ENCODE measurements at regions not wholly inside any gene's neighbourhood (a gene's known extent, or its start where the extent isn't known, plus 50 kb on each side); places are given as distances from the start of the nearest gene placed in this dataset.

- no peaks in the 10 kb centered on the region for H3K79me1 ChIP-seq (replicated peaks; ENCODE audit: low read length, poor library complexity, severe bottlenecking)
- DNase-seq, result peak; percentile 22
- no peak overlapping the region for H4K8ac ChIP-seq (ENCODE audit: low read length)
- no peak overlapping the region for H2BK12ac ChIP-seq (ENCODE audit: low read length in 2 of 2)
- no peak overlapping the region for H3K9ac ChIP-seq (ENCODE audit: low read length)
- H3K4ac ChIP-seq (ENCODE audit: low read depth in 1 of 2, low read length in 2 of 2), result no peak overlapping the region
- H3K23ac ChIP-seq (ENCODE audit: low read length in 2 of 2), result no peak overlapping the region
- no peak overlapping the region for H2AFZ ChIP-seq (ENCODE audit: low read depth, low read length)
- no peak overlapping the region for H3K4me3 ChIP-seq (ENCODE audit: insufficient read depth in 1 of 2, low read depth in 1 of 2, low read length in 2 of 2)
- no peak overlapping the region for H2BK5ac ChIP-seq (ENCODE audit: low read depth, low read length, poor library complexity, severe bottlenecking)
- no peaks in the 10 kb centered on the region for H3K36me3 ChIP-seq (ENCODE audit: control insufficient read depth in 1 of 2, insufficient read depth in 2 of 2, low read depth in 1 of 2, low read length in 2 of 2)
- H3K9me3 ChIP-seq (ENCODE audit: control insufficient read depth, low read length), result peaks cover 3% of the 10 kb centered on the region
- H2BK120ac ChIP-seq (ENCODE audit: low read depth, low read length), result no peak overlapping the region
- no peak overlapping the region for H2BK15ac ChIP-seq (ENCODE audit: low read depth, poor library complexity, severe bottlenecking)
- WGBS, result 72% methylated on average over 4 of the region's 4 CpGs
- no peaks in the 10 kb centered on the region for H3K4me1 ChIP-seq (ENCODE audit: control insufficient read depth, insufficient read depth, low read depth, low read length)
- no peak overlapping the region for H2AK5ac ChIP-seq (ENCODE audit: low read length, severe bottlenecking)
- H3K14ac ChIP-seq (ENCODE audit: low read length in 2 of 2), result no peak overlapping the region
- no peak overlapping the region for H3K4me2 ChIP-seq (ENCODE audit: low read length, poor library complexity, severe bottlenecking)
- H4K91ac ChIP-seq (ENCODE audit: low read length), result no peak overlapping the region
- H3K18ac ChIP-seq (ENCODE audit: low read depth in 1 of 2, low read length in 2 of 2), result no peak overlapping the region
- H3K27ac ChIP-seq (ENCODE audit: low read length, poor library complexity, severe bottlenecking), result no peak overlapping the region
- no peaks in the 10 kb centered on the region for H3K27me3 ChIP-seq (ENCODE audit: control insufficient read depth in 1 of 2, insufficient read depth in 1 of 2, low read length in 2 of 2)
These were observed 542.2 kb upstream of the USP15 start for GRCh38 chr12:61717986-61718385.

GRCh38 chr12:61739925-61740324 is 520.3 kb upstream of the USP15 start:
- no peak overlapping the region for H2AFZ ChIP-seq (ENCODE audit: low read depth, low read length)
- H3K9me3 ChIP-seq (ENCODE audit: control insufficient read depth, low read length), result no peaks in the 10 kb centered on the region
- H3K4ac ChIP-seq (ENCODE audit: low read depth in 1 of 2, low read length in 2 of 2), result no peak overlapping the region
- H3K4me2 ChIP-seq (ENCODE audit: low read length, poor library complexity, severe bottlenecking), result no peak overlapping the region
- H4K8ac ChIP-seq (ENCODE audit: low read length), result no peak overlapping the region
- no peak overlapping the region for H2BK15ac ChIP-seq (ENCODE audit: low read depth, poor library complexity, severe bottlenecking)
- no peak overlapping the region for H3K23ac ChIP-seq (ENCODE audit: low read length in 2 of 2)
- H3K27ac ChIP-seq (ENCODE audit: low read length, poor library complexity, severe bottlenecking), result no peak overlapping the region
- no peaks in the 10 kb centered on the region for H3K79me1 ChIP-seq (replicated peaks; ENCODE audit: low read length, poor library complexity, severe bottlenecking)
- H3K36me3 ChIP-seq (ENCODE audit: control insufficient read depth in 1 of 2, insufficient read depth in 2 of 2, low read depth in 1 of 2, low read length in 2 of 2), result no peaks in the 10 kb centered on the region
- no peak overlapping the region for H2BK120ac ChIP-seq (ENCODE audit: low read depth, low read length)
- no peak overlapping the region for H3K4me3 ChIP-seq (ENCODE audit: insufficient read depth in 1 of 2, low read depth in 1 of 2, low read length in 2 of 2)
- no peak overlapping the region for H2BK12ac ChIP-seq (ENCODE audit: low read length in 2 of 2)
- DNase-seq, result no peak
- no peak overlapping the region for H2BK5ac ChIP-seq (ENCODE audit: low read depth, low read length, poor library complexity, severe bottlenecking)
- no CpG with 5 or more reads among the region's 1 CpG for WGBS
- H2AK5ac ChIP-seq (ENCODE audit: low read length, severe bottlenecking), result no peak overlapping the region
- no peak overlapping the region for H4K91ac ChIP-seq (ENCODE audit: low read length)
- no peak overlapping the region for H3K18ac ChIP-seq (ENCODE audit: low read depth in 1 of 2, low read length in 2 of 2)
- no peaks in the 10 kb centered on the region for H3K4me1 ChIP-seq (ENCODE audit: control insufficient read depth, insufficient read depth, low read depth, low read length)
- H3K14ac ChIP-seq (ENCODE audit: low read length in 2 of 2), result no peak overlapping the region
- H3K9ac ChIP-seq (ENCODE audit: low read length), result no peak overlapping the region
- H3K27me3 ChIP-seq (ENCODE audit: control insufficient read depth in 1 of 2, insufficient read depth in 1 of 2, low read length in 2 of 2), result no peaks in the 10 kb centered on the region

- Histone ChIP-seq H3K9ac (ENCODE audit: low read length) (no peak overlapping the region), H3K18ac (ENCODE audit: low read depth in 1 of 2, low read length in 2 of 2) (no peak overlapping the region), H3K4me1 (ENCODE audit: control insufficient read depth, insufficient read depth, low read depth, low read length) (no peaks in the 10 kb centered on the region), H3K23ac (ENCODE audit: low read length in 2 of 2) (no peak overlapping the region), H2BK5ac (ENCODE audit: low read depth, low read length, poor library complexity, severe bottlenecking) (no peak overlapping the region), H3K9me3 (ENCODE audit: control insufficient read depth, low read length) (no peaks in the 10 kb centered on the region), H2AFZ (ENCODE audit: low read depth, low read length) (no peak overlapping the region), H2AK5ac (ENCODE audit: low read length, severe bottlenecking) (no peak overlapping the region), H3K4me3 (ENCODE audit: insufficient read depth in 1 of 2, low read depth in 1 of 2, low read length in 2 of 2) (no peak overlapping the region), H2BK15ac (ENCODE audit: low read depth, poor library complexity, severe bottlenecking) (no peak overlapping the region), H4K91ac (ENCODE audit: low read length) (no peak overlapping the region), H3K36me3 (ENCODE audit: control insufficient read depth in 1 of 2, insufficient read depth in 2 of 2, low read depth in 1 of 2, low read length in 2 of 2) (no peaks in the 10 kb centered on the region), H2BK120ac (ENCODE audit: low read depth, low read length) (no peak overlapping the region), H3K27me3 (ENCODE audit: control insufficient read depth in 1 of 2, insufficient read depth in 1 of 2, low read length in 2 of 2) (no peaks in the 10 kb centered on the region), H2BK12ac (ENCODE audit: low read length in 2 of 2) (no peak overlapping the region), H3K14ac (ENCODE audit: low read length in 2 of 2) (no peak overlapping the region), H3K79me1 (replicated peaks; ENCODE audit: low read length, poor library complexity, severe bottlenecking) (no peaks in the 10 kb centered on the region), H3K4me2 (ENCODE audit: low read length, poor library complexity, severe bottlenecking) (no peak overlapping the region), H4K8ac (ENCODE audit: low read length) (no peak overlapping the region), H3K27ac (ENCODE audit: low read length, poor library complexity, severe bottlenecking) (no peak overlapping the region), H3K4ac (ENCODE audit: low read depth in 1 of 2, low read length in 2 of 2) (no peak overlapping the region)
- DNase-seq, result peak; percentile 67
- 100% methylated on average over 1 of the region's 1 CpG for WGBS
These were observed 509.6 kb upstream of the USP15 start for GRCh38 chr12:61750604-61751003.

- Histone ChIP-seq H2BK15ac (ENCODE audit: low read depth, poor library complexity, severe bottlenecking) (no peak overlapping the region), H4K8ac (ENCODE audit: low read length) (no peak overlapping the region), H2BK12ac (ENCODE audit: low read length in 2 of 2) (no peak overlapping the region), H3K18ac (ENCODE audit: low read depth in 1 of 2, low read length in 2 of 2) (no peak overlapping the region), H3K4me2 (ENCODE audit: low read length, poor library complexity, severe bottlenecking) (no peak overlapping the region), H2AFZ (ENCODE audit: low read depth, low read length) (no peak overlapping the region), H2BK120ac (ENCODE audit: low read depth, low read length) (no peak overlapping the region), H3K4me1 (ENCODE audit: control insufficient read depth, insufficient read depth, low read depth, low read length) (no peaks in the 10 kb centered on the region), H4K91ac (ENCODE audit: low read length) (no peak overlapping the region), H3K27ac (ENCODE audit: low read length, poor library complexity, severe bottlenecking) (no peak overlapping the region), H3K4me3 (ENCODE audit: insufficient read depth in 1 of 2, low read depth in 1 of 2, low read length in 2 of 2) (no peak overlapping the region), H3K27me3 (ENCODE audit: control insufficient read depth in 1 of 2, insufficient read depth in 1 of 2, low read length in 2 of 2) (no peaks in the 10 kb centered on the region), H2BK5ac (ENCODE audit: low read depth, low read length, poor library complexity, severe bottlenecking) (no peak overlapping the region), H3K36me3 (ENCODE audit: control insufficient read depth in 1 of 2, insufficient read depth in 2 of 2, low read depth in 1 of 2, low read length in 2 of 2) (no peaks in the 10 kb centered on the region), H2AK5ac (ENCODE audit: low read length, severe bottlenecking) (no peak overlapping the region), H3K9me3 (ENCODE audit: control insufficient read depth, low read length) (no peaks in the 10 kb centered on the region), H3K79me1 (replicated peaks; ENCODE audit: low read length, poor library complexity, severe bottlenecking) (no peaks in the 10 kb centered on the region), H3K9ac (ENCODE audit: low read length) (no peak overlapping the region), H3K4ac (ENCODE audit: low read depth in 1 of 2, low read length in 2 of 2) (no peak overlapping the region), H3K14ac (ENCODE audit: low read length in 2 of 2) (no peak overlapping the region), H3K23ac (ENCODE audit: low read length in 2 of 2) (no peak overlapping the region)
- no peak for DNase-seq
- 100% methylated on average over 1 of the region's 1 CpG for WGBS
These were observed 506.0 kb upstream of the USP15 start for GRCh38 chr12:61754214-61754613.

Data from mesenchymal stem cell (in vitro differentiated cells and primary cell).